ENCODE measurements at regions not wholly inside any gene's neighbourhood (a gene's known extent, or its start where the extent isn't known, plus 50 kb on each side); places are given as distances from the start of the nearest gene placed in this dataset.

- Mint-ChIP-seq H3K4me1 (peaks cover 29% of the 10 kb centered on the region), H3K27me3 (ENCODE audit: low read depth in 3 of 3) (peaks cover 5 to 11% (median 7%) of the 10 kb centered on the region in 3 donors), H3K4me3 (no peak overlapping the region), H3K36me3 (no peaks in the 10 kb centered on the region), H3K27ac (peak overlapping the region in 3 of 7 donors; percentile 3 to 43 (median 25)), H3K9me3 (peaks cover 0 to 4% (median 0%) of the 10 kb centered on the region in 7 donors)
- Histone ChIP-seq H3K4me1 (ENCODE audit: control insufficient read depth in 1 of 2, insufficient read depth in 2 of 2, low read length in 2 of 2) (peaks cover 25 to 40% of the 10 kb centered on the region in 2 donors), H3K27me3 (ENCODE audit: control insufficient read depth in 2 of 2, insufficient read depth in 2 of 2, low read length in 2 of 2) (no peaks in the 10 kb centered on the region), H4K20me1 (ENCODE audit: insufficient read depth, low read length) (no peaks in the 10 kb centered on the region), H3K79me2 (ENCODE audit: insufficient read depth, low read length) (no peaks in the 10 kb centered on the region), H3K4me3 (replicated peaks in 1 of 3; ENCODE audit: low read depth in 2 of 3, low read length in 3 of 3) (no peak overlapping the region), H2AFZ (ENCODE audit: insufficient read depth, low read depth, low read length, poor library complexity, severe bottlenecking) (no peak overlapping the region), H3K9me3 (replicated peaks in 1 of 2; ENCODE audit: control insufficient read depth in 1 of 2, insufficient read depth in 1 of 2, low read length in 2 of 2) (no peaks in the 10 kb centered on the region), H3K36me3 (replicated peaks in 1 of 2; ENCODE audit: control insufficient read depth in 1 of 2, insufficient read depth in 2 of 2, low read length in 2 of 2) (no peaks in the 10 kb centered on the region), H3K9ac (ENCODE audit: insufficient read depth, low read length, poor library complexity, severe bottlenecking) (no peak overlapping the region), H3K4me2 (replicated peaks; ENCODE audit: extremely low read depth, low read length, poor library complexity, severe bottlenecking) (no peak overlapping the region), H3K27ac (ENCODE audit: low read depth in 1 of 2, low read length in 2 of 2) (no peak overlapping the region)
- 69% methylated on average over 8 of the region's 13 CpGs for WGBS (ENCODE audit: insufficient coverage)
- intact Hi-C loops (cut with micrococcal nuclease) = no loop called here
- DNase-seq = no peak
- TF ChIP-seq CTCF (IDR thresholded peaks at IDR 0.05) = no peak
Observed at GRCh38 chr16:85522842-85523601, 90.1 kb upstream of the GSE1 start.

GRCh38 chr16:85523602-85524364, 89.3 kb upstream of the GSE1 start:
- Histone ChIP-seq H3K4me3 (replicated peaks in 1 of 3; ENCODE audit: low read depth in 2 of 3, low read length in 3 of 3) (peak overlapping the region in 1 of 3 experiments; percentile 66), H3K27me3 (ENCODE audit: control insufficient read depth in 2 of 2, insufficient read depth in 2 of 2, low read length in 2 of 2) (no peaks in the 10 kb centered on the region), H3K4me2 (replicated peaks; ENCODE audit: extremely low read depth, low read length, poor library complexity, severe bottlenecking) (peak overlapping the region; percentile 70), H3K4me1 (ENCODE audit: control insufficient read depth in 1 of 2, insufficient read depth in 2 of 2, low read length in 2 of 2) (peaks cover 25 to 40% of the 10 kb centered on the region in 2 donors), H3K36me3 (replicated peaks in 1 of 2; ENCODE audit: control insufficient read depth in 1 of 2, insufficient read depth in 2 of 2, low read length in 2 of 2) (no peaks in the 10 kb centered on the region), H3K79me2 (ENCODE audit: insufficient read depth, low read length) (no peaks in the 10 kb centered on the region), H3K9me3 (replicated peaks in 1 of 2; ENCODE audit: control insufficient read depth in 1 of 2, insufficient read depth in 1 of 2, low read length in 2 of 2) (no peaks in the 10 kb centered on the region), H2AFZ (ENCODE audit: insufficient read depth, low read depth, low read length, poor library complexity, severe bottlenecking) (peak overlapping the region; percentile 72), H3K27ac (ENCODE audit: low read depth in 1 of 2, low read length in 2 of 2) (peak overlapping the region in 1 of 2 donors; percentile 78), H4K20me1 (ENCODE audit: insufficient read depth, low read length) (no peaks in the 10 kb centered on the region), H3K9ac (ENCODE audit: insufficient read depth, low read length, poor library complexity, severe bottlenecking) (no peak overlapping the region)
- H3K4me3 Mint-ChIP-seq = no peak overlapping the region
- peaks cover 5 to 11% (median 7%) of the 10 kb centered on the region in 3 donors for H3K27me3 Mint-ChIP-seq (ENCODE audit: low read depth in 3 of 3)
- intact Hi-C loops (cut with micrococcal nuclease) = loop anchor here in 1 of 2 donors (2.0 kb wide), 1 partner anchor 31 kb away; no protein-coding TSS in a partner anchor
- TF ChIP-seq CTCF (IDR thresholded peaks at IDR 0.05) = no peak
- H3K9me3 Mint-ChIP-seq = peaks cover 0 to 4% (median 0%) of the 10 kb centered on the region in 7 donors
- H3K27ac Mint-ChIP-seq = peak overlapping the region in 2 of 7 donors; percentile 40 to 79
- DNase-seq = no peak
- H3K36me3 Mint-ChIP-seq = no peaks in the 10 kb centered on the region
- H3K4me1 Mint-ChIP-seq = peaks cover 32% of the 10 kb centered on the region
- WGBS (ENCODE audit: insufficient coverage) = 56% methylated on average over 17 of the region's 22 CpGs

Data from CD14-positive monocyte (primary cell).